ENCODE measurements at regions not wholly inside any gene's neighbourhood (a gene's known extent, or its start where the extent isn't known, plus 50 kb on each side); places are given as distances from the start of the nearest gene placed in this dataset.

DNA sequence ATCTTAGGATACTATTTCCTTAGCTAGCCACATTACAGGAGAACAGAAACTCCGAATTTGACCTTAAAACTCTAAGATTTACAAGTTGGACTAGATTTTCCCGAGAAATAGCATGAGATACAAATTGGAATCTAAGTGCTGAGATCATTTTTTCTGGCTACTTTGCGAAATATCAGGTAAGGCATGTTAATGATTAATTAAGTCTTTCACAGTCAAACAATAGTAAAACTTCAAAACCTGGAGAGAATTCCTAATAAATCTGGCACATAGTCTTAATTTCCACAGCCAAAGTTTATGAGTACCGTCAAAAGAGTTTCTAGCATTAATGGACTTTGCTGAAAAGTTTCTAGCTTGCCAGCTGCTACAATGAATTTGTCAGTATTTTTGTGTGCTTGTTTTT, 379.5 kb upstream of the TOM1L1 start:
- H3K79me2 ChIP-seq (ENCODE audit: low read depth) = no peaks in the 10 kb centered on the region
- TF ChIP-seq EZH2 (IDR thresholded peaks at IDR 0.05; ENCODE audit: low read depth) = no peak
- TF ChIP-seq, protein P1, sequence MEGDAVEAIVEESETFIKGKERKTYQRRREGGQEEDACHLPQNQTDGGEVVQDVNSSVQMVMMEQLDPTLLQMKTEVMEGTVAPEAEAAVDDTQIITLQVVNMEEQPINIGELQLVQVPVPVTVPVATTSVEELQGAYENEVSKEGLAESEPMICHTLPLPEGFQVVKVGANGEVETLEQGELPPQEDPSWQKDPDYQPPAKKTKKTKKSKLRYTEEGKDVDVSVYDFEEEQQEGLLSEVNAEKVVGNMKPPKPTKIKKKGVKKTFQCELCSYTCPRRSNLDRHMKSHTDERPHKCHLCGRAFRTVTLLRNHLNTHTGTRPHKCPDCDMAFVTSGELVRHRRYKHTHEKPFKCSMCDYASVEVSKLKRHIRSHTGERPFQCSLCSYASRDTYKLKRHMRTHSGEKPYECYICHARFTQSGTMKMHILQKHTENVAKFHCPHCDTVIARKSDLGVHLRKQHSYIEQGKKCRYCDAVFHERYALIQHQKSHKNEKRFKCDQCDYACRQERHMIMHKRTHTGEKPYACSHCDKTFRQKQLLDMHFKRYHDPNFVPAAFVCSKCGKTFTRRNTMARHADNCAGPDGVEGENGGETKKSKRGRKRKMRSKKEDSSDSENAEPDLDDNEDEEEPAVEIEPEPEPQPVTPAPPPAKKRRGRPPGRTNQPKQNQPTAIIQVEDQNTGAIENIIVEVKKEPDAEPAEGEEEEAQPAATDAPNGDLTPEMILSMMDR (conservative IDR thresholded peaks at IDR 0.05) = no peak
- H4K20me1 ChIP-seq (ENCODE audit: insufficient read depth) = no peaks in the 10 kb centered on the region
- intact Hi-C loops (cut with micrococcal nuclease; ENCODE audit: unreplicated experiment) = no loop called here
- no peaks in the 10 kb centered on the region for H3K9me2 ChIP-seq (ENCODE audit: insufficient read depth)
- no peaks in the 10 kb centered on the region for H3F3A ChIP-seq (ENCODE audit: insufficient read depth, low read depth)
- H3K4me1 ChIP-seq (replicated peaks; ENCODE audit: insufficient read depth) = no peaks in the 10 kb centered on the region
- no peak overlapping the region for H3K4me2 ChIP-seq
- no peaks in the 10 kb centered on the region for H3K36me3 ChIP-seq (ENCODE audit: low read depth)
- no peaks in the 10 kb centered on the region for H3K27me3 ChIP-seq (ENCODE audit: insufficient read depth, low read depth)
- ChIA-PET POLR2A (ENCODE audit: unreplicated experiment) (no interaction called here), CTCF (no interaction called here)
- H3K27ac ChIP-seq = no peak overlapping the region
- no peaks in the 10 kb centered on the region for H3K9me3 ChIP-seq (ENCODE audit: insufficient read depth, low read depth)
- no peak overlapping the region for H3K4me3 ChIP-seq
- BruUV-seq (replicated peaks) = no TSS peak
- no peak for DNase-seq
- H2AFZ ChIP-seq = no peak overlapping the region

DNA sequence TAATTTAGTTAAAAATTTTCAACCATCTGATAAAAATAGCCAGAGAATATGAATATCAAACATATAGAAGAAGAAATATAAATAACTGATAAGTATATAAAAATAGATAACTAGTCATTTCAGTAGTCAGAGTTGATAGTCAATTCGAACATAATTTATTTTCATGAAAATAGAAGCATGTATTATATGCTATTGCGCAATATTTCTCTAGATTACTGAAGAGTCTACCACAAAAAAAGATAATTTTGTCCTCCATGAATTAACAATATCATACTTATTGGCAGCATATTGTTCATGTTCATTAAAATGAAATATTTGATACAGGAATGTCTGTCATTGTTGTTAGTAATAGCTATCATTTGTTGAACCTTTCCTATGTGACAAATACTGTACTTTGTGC, 376.2 kb upstream of the TOM1L1 start:
- BruUV-seq (replicated peaks) = no TSS peak
- Histone ChIP-seq H3K79me2 (ENCODE audit: low read depth) (no peaks in the 10 kb centered on the region), H2AFZ (no peak overlapping the region), H3K4me2 (no peak overlapping the region), H3K9me3 (ENCODE audit: insufficient read depth, low read depth) (no peaks in the 10 kb centered on the region), H3K27ac (no peak overlapping the region), H3F3A (ENCODE audit: insufficient read depth, low read depth) (no peaks in the 10 kb centered on the region), H3K27me3 (ENCODE audit: insufficient read depth, low read depth) (no peaks in the 10 kb centered on the region), H3K9me2 (ENCODE audit: insufficient read depth) (no peaks in the 10 kb centered on the region), H3K4me3 (no peak overlapping the region), H3K36me3 (ENCODE audit: low read depth) (no peaks in the 10 kb centered on the region), H4K20me1 (ENCODE audit: insufficient read depth) (no peaks in the 10 kb centered on the region), H3K4me1 (replicated peaks; ENCODE audit: insufficient read depth) (no peaks in the 10 kb centered on the region)
- intact Hi-C loops (cut with micrococcal nuclease; ENCODE audit: unreplicated experiment) = no loop called here
- DNase-seq = no peak
- TF ChIP-seq, protein P1 (conservative IDR thresholded peaks at IDR 0.05) = no peak
- TF ChIP-seq EZH2 (IDR thresholded peaks at IDR 0.05; ENCODE audit: low read depth) = no peak
- CTCF ChIA-PET = no interaction called here
- POLR2A ChIA-PET (ENCODE audit: unreplicated experiment) = no interaction called here

DNA sequence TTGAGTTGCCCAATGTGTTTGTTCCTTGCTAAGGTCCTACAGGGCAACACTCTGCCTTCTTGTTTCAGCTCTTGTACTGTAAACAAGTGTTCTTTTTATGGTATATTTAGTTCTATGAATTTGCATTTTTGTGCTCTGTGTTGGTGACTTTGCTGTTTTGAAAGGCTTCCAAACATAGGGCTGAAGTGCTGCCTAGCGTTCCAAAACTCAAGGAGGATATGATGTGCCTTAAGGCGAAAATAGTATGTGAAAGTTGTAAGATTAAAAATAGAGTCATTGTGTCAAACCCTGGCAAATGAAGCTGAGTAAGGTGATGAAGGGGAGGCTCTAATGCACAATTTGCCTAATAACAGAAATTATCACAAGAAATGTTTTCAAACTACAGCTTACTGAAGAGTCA, 372.7 kb upstream of the TOM1L1 start:
- H3K27me3 ChIP-seq (ENCODE audit: insufficient read depth, low read depth) = no peaks in the 10 kb centered on the region
- no peaks in the 10 kb centered on the region for H3K9me2 ChIP-seq (ENCODE audit: insufficient read depth)
- TF ChIP-seq, protein P1 (conservative IDR thresholded peaks at IDR 0.05) = no peak
- TF ChIP-seq EZH2 (IDR thresholded peaks at IDR 0.05; ENCODE audit: low read depth) = no peak
- no peaks in the 10 kb centered on the region for H3K4me1 ChIP-seq (replicated peaks; ENCODE audit: insufficient read depth)
- H4K20me1 ChIP-seq (ENCODE audit: insufficient read depth) = no peaks in the 10 kb centered on the region
- no peaks in the 10 kb centered on the region for H3K36me3 ChIP-seq (ENCODE audit: low read depth)
- H3K27ac ChIP-seq = no peak overlapping the region
- no TSS peak for BruUV-seq (replicated peaks)
- H3K9me3 ChIP-seq (ENCODE audit: insufficient read depth, low read depth) = no peaks in the 10 kb centered on the region
- CTCF ChIA-PET = no interaction called here
- no peak overlapping the region for H2AFZ ChIP-seq
- DNase-seq = no peak
- POLR2A ChIA-PET (ENCODE audit: unreplicated experiment) = no interaction called here
- intact Hi-C loops (cut with micrococcal nuclease; ENCODE audit: unreplicated experiment) = no loop called here
- no peak overlapping the region for H3K4me2 ChIP-seq
- no peaks in the 10 kb centered on the region for H3F3A ChIP-seq (ENCODE audit: insufficient read depth, low read depth)
- no peak overlapping the region for H3K4me3 ChIP-seq
- no peaks in the 10 kb centered on the region for H3K79me2 ChIP-seq (ENCODE audit: low read depth)
